ENCODE measurements at regions not wholly inside any gene's neighbourhood (a gene's known extent, or its start where the extent isn't known, plus 50 kb on each side); places are given as distances from the start of the nearest gene placed in this dataset.

- Histone ChIP-seq H3K79me2 (ENCODE audit: insufficient read depth, low read length) (peaks cover 56% of the 10 kb centered on the region), H4K20me1 (ENCODE audit: insufficient read depth, low read length) (no peaks in the 10 kb centered on the region; the same call in 1 of the 2 replicates), H3K36me3 (ENCODE audit: insufficient read depth, low read length) (peaks cover 14% of the 10 kb centered on the region), H3K27me3 (ENCODE audit: insufficient read depth, low read length, poor library complexity) (no peaks in the 10 kb centered on the region), H3K9ac (ENCODE audit: low read depth, low read length) (no peak overlapping the region), H3K4me3 (ENCODE audit: low read depth in 1 of 2, low read length in 2 of 2) (no peak overlapping the region), H3K9me3 (ENCODE audit: insufficient read depth, low read length, severe bottlenecking) (no peaks in the 10 kb centered on the region), H2AFZ (ENCODE audit: low read depth, low read length) (no peak overlapping the region), H3K27ac (ENCODE audit: low read length) (no peak overlapping the region), H3K4me1 (ENCODE audit: insufficient read depth, low read length) (no peaks in the 10 kb centered on the region; the same call in 1 of the 2 replicates), H3K4me2 (ENCODE audit: insufficient read depth, low read length) (no peak overlapping the region)
- TF ChIP-seq EZH2 (IDR thresholded peaks at IDR 0.05; ENCODE audit: borderline replicate concordance, low read depth, low read length, severe bottlenecking), result no peak
- no peak for TF ChIP-seq CTCF (IDR thresholded peaks at IDR 0.05; ENCODE audit: borderline replicate concordance, extremely low read depth, low read length, poor library complexity, severe bottlenecking)
- ATAC-seq (ENCODE audit: insufficient read depth, low read depth), result no peak
- DNase-seq, result no peak
These were observed 178.9 kb downstream of the SOX4 start for GRCh38 chr6:21772477-21772876.

- ATAC-seq (ENCODE audit: insufficient read depth, low read depth) (no peak), DNase-seq (no peak)
- no peaks in the 10 kb centered on the region; the same call in 1 of the 2 replicates for H3K4me1 ChIP-seq (ENCODE audit: insufficient read depth, low read length)
- H4K20me1 ChIP-seq (ENCODE audit: insufficient read depth, low read length), result no peaks in the 10 kb centered on the region; the same call in 1 of the 2 replicates
- no peak overlapping the region for H3K9ac ChIP-seq (ENCODE audit: low read depth, low read length)
- no peaks in the 10 kb centered on the region for H3K9me3 ChIP-seq (ENCODE audit: insufficient read depth, low read length, severe bottlenecking)
- peaks cover 14% of the 10 kb centered on the region for H3K36me3 ChIP-seq (ENCODE audit: insufficient read depth, low read length)
- no peak overlapping the region for H3K4me3 ChIP-seq (ENCODE audit: low read depth in 1 of 2, low read length in 2 of 2)
- H3K27me3 ChIP-seq (ENCODE audit: insufficient read depth, low read length, poor library complexity), result no peaks in the 10 kb centered on the region
- H2AFZ ChIP-seq (ENCODE audit: low read depth, low read length), result no peak overlapping the region
- H3K4me2 ChIP-seq (ENCODE audit: insufficient read depth, low read length), result no peak overlapping the region
- H3K79me2 ChIP-seq (ENCODE audit: insufficient read depth, low read length), result peaks cover 59% of the 10 kb centered on the region
- no peak for TF ChIP-seq CTCF (IDR thresholded peaks at IDR 0.05; ENCODE audit: borderline replicate concordance, extremely low read depth, low read length, poor library complexity, severe bottlenecking)
- no peak for TF ChIP-seq EZH2 (IDR thresholded peaks at IDR 0.05; ENCODE audit: borderline replicate concordance, low read depth, low read length, severe bottlenecking)
- no peak overlapping the region for H3K27ac ChIP-seq (ENCODE audit: low read length)
These were observed 179.5 kb downstream of the SOX4 start for GRCh38 chr6:21772884-21773575.

- TF ChIP-seq EZH2 (IDR thresholded peaks at IDR 0.05; ENCODE audit: borderline replicate concordance, low read depth, low read length, severe bottlenecking) (no peak), CTCF (IDR thresholded peaks at IDR 0.05; ENCODE audit: borderline replicate concordance, extremely low read depth, low read length, poor library complexity, severe bottlenecking) (no peak)
- no peak overlapping the region for H3K4me3 ChIP-seq (ENCODE audit: low read depth in 1 of 2, low read length in 2 of 2)
- DNase-seq (no peak), ATAC-seq (ENCODE audit: insufficient read depth, low read depth) (no peak)
- H3K79me2 ChIP-seq (ENCODE audit: insufficient read depth, low read length), result peaks cover 57% of the 10 kb centered on the region
- H3K36me3 ChIP-seq (ENCODE audit: insufficient read depth, low read length), result peaks cover 15% of the 10 kb centered on the region
- no peak overlapping the region for H2AFZ ChIP-seq (ENCODE audit: low read depth, low read length)
- no peak overlapping the region for H3K27ac ChIP-seq (ENCODE audit: low read length)
- H3K9me3 ChIP-seq (ENCODE audit: insufficient read depth, low read length, severe bottlenecking), result no peaks in the 10 kb centered on the region
- H3K27me3 ChIP-seq (ENCODE audit: insufficient read depth, low read length, poor library complexity), result no peaks in the 10 kb centered on the region
- no peaks in the 10 kb centered on the region; the same call in 1 of the 2 replicates for H3K4me1 ChIP-seq (ENCODE audit: insufficient read depth, low read length)
- no peaks in the 10 kb centered on the region; the same call in 1 of the 2 replicates for H4K20me1 ChIP-seq (ENCODE audit: insufficient read depth, low read length)
- no peak overlapping the region for H3K9ac ChIP-seq (ENCODE audit: low read depth, low read length)
- H3K4me2 ChIP-seq (ENCODE audit: insufficient read depth, low read length), result no peak overlapping the region
These were observed 180.0 kb downstream of the SOX4 start for GRCh38 chr6:21773576-21773968.
